ENCODE measurements at regions not wholly inside any gene's neighbourhood (a gene's known extent, or its start where the extent isn't known, plus 50 kb on each side); places are given as distances from the start of the nearest gene placed in this dataset.

DNA sequence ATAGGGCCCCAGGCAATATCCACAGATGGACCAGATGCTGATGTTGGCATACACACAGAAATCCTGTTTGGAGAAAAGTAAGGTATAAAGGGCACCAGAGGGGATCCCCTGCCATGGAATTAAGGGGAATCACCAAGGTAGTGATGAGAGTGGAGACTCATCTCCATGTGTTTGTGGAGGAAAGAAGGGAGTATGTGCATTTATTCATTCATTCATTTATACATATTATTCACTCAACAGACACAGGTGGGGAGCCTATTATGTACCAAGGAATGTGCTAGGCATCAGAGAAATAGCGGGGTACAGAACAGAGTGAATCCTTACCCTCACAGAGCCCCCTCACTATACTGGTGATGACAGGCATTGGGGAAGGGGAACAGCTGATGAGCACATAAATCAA, 116.8 kb upstream of the IL12B start:
- Histone ChIP-seq H3K4me1 (ENCODE audit: control insufficient read depth, extremely low read depth, insufficient read depth, low read length) (no peaks in the 10 kb centered on the region), H4K20me1 (replicated peaks; ENCODE audit: control insufficient read depth, extremely low read depth, insufficient read depth, low read length) (no peaks in the 10 kb centered on the region), H3K9me1 (replicated peaks; ENCODE audit: control insufficient read depth, extremely low read depth, insufficient read depth, low read length) (no peaks in the 10 kb centered on the region), H3K4me3 (replicated peaks in 1 of 3; ENCODE audit: insufficient read depth in 1 of 3, low read depth in 1 of 3, low read length in 3 of 3) (no peak overlapping the region), H3K9me3 (replicated peaks; ENCODE audit: control insufficient read depth, insufficient read depth, low read length) (no peaks in the 10 kb centered on the region), H3K27ac (ENCODE audit: insufficient read depth, low read depth, low read length) (no peak overlapping the region), H3K4me2 (ENCODE audit: insufficient read depth, low read length) (no peak overlapping the region), H2AFZ (ENCODE audit: low read depth, low read length) (no peak overlapping the region), H3K9ac (replicated peaks; ENCODE audit: extremely low read depth, insufficient read depth, low read length) (no peak overlapping the region), H3K79me2 (ENCODE audit: control insufficient read depth, insufficient read depth, low read length) (no peaks in the 10 kb centered on the region), H3K36me3 (ENCODE audit: control insufficient read depth in 2 of 2, extremely low read depth in 1 of 2, insufficient read depth in 2 of 2, low read length in 2 of 2) (no peaks in the 10 kb centered on the region), H3K27me3 (ENCODE audit: control insufficient read depth in 2 of 2, insufficient read depth in 2 of 2, low read length in 2 of 2) (no peaks in the 10 kb centered on the region)
- intact Hi-C loops (cut with micrococcal nuclease) (no loop called here), dilution Hi-C loops (cut with MboI; ENCODE audit: extremely low pct_ligation_motif_present, low sequenced_read_pairs) (no loop called here)
- no TSS peak for BruUV-seq (replicated peaks)
- FAIRE-seq (no peak), DNase-seq (ENCODE audit: low read depth, low spot score) (no peak)
- TF ChIP-seq, protein P1, sequence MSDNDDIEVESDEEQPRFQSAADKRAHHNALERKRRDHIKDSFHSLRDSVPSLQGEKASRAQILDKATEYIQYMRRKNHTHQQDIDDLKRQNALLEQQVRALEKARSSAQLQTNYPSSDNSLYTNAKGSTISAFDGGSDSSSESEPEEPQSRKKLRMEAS (IDR thresholded peaks at IDR 0.05; ENCODE audit: insufficient read depth, insufficient read length): no peak
- TF ChIP-seq JUN (IDR thresholded peaks at IDR 0.05; ENCODE audit: borderline replicate concordance, insufficient read depth, insufficient read length, low read depth): no peak
- TF ChIP-seq FOS (IDR thresholded peaks at IDR 0.05; ENCODE audit: borderline replicate concordance, insufficient read depth, low read length): no peak
- no peak for TF ChIP-seq MYC (IDR thresholded peaks at IDR 0.05; ENCODE audit: low read depth, low read length)
- TF ChIP-seq, protein P2, sequence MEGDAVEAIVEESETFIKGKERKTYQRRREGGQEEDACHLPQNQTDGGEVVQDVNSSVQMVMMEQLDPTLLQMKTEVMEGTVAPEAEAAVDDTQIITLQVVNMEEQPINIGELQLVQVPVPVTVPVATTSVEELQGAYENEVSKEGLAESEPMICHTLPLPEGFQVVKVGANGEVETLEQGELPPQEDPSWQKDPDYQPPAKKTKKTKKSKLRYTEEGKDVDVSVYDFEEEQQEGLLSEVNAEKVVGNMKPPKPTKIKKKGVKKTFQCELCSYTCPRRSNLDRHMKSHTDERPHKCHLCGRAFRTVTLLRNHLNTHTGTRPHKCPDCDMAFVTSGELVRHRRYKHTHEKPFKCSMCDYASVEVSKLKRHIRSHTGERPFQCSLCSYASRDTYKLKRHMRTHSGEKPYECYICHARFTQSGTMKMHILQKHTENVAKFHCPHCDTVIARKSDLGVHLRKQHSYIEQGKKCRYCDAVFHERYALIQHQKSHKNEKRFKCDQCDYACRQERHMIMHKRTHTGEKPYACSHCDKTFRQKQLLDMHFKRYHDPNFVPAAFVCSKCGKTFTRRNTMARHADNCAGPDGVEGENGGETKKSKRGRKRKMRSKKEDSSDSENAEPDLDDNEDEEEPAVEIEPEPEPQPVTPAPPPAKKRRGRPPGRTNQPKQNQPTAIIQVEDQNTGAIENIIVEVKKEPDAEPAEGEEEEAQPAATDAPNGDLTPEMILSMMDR (IDR thresholded peaks at IDR 0.05; ENCODE audit: extremely low read depth in 1 of 2, insufficient read depth in 1 of 2, low read depth in 1 of 2, low read length in 2 of 2): no peak
- TF ChIP-seq POLR2A (IDR thresholded peaks at IDR 0.05; ENCODE audit: low read depth, low read length): no peak
- no peak for TF ChIP-seq POLR2AphosphoS5 (IDR thresholded peaks at IDR 0.05; ENCODE audit: insufficient read depth, low read depth, low read length)
- no peak for TF ChIP-seq EZH2 (IDR thresholded peaks at IDR 0.05; ENCODE audit: borderline replicate concordance, low read depth, low read length, severe bottlenecking)
- TF ChIP-seq GATA2 (IDR thresholded peaks at IDR 0.05; ENCODE audit: insufficient read depth, insufficient read length, low read depth, low read length): no peak
- ChIA-PET POLR2A (no interaction called here), CTCF (interaction anchor here (1.2 kb wide), 1 partner anchor 540 kb away, joined by 4 read pairs; no protein-coding TSS in a partner anchor)
